HPDE6-E6E7 (cell line): ENCODE measurements at regions not wholly inside any gene's neighbourhood (a gene's known extent, or its start where the extent isn't known, plus 50 kb on each side); places are given as distances from the start of the nearest gene placed in this dataset.

Source experiments
- DNase-seq: peaks from one replicate; pipeline ENCODE4 v3.0.0; 2011; ENCODE audit warnings: missing footprints; ENCODE audit errors: extremely low spot score

DNA sequence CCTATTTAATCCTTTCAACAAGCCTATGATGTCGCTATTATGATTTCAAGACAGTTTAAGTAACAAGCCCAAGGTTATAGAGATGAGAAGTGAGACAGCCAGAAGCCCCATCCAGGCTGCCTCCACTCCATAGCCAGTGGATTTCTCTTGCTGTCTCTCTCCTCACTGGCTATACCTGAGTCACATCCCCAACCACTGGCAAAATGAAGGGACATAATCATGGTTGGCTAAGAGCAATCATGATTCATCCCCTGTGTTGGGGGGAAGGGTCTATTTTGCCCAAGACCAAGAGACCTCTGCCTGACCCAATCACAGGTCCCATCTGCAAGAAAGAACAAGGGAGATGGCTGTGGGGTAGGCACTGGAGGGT is 334.9 kb upstream of the GATB start:
- no peak for DNase-seq

DNA sequence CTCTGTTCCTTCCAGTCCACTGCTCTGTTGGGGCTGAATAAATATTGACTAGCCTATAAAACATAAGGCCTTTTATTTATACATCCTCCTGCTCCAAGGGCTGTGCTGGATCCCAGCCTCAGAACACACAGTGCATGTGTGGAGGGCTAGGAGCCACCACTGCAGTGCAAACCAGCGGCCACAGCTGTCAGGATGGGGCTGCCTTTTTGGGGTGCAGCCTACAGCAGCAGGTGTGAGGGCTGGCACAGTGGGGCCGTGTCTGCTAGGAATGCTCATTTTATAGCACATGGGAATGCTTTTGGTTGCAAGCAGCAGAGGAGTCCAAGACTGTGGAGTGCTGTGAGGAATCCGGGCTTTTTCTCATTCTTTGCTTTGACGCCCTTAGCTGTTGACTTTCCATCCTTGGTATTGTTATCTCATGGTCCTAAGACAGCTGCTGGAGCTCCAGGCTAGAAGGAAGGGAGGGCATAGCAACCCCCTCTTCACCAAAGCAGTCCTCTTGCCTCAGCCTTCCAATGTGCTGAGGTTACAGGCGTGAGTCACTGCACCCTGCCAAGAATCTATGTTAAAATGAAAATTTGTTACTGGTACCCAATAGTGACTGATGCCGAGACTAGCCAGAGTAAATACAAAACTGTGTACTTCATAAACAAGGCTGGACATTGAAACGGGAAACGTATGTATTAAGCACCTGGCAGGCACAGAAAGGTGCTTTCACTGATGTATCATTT is 334.3 kb upstream of the GATB start:
- DNase-seq = no peak

DNA sequence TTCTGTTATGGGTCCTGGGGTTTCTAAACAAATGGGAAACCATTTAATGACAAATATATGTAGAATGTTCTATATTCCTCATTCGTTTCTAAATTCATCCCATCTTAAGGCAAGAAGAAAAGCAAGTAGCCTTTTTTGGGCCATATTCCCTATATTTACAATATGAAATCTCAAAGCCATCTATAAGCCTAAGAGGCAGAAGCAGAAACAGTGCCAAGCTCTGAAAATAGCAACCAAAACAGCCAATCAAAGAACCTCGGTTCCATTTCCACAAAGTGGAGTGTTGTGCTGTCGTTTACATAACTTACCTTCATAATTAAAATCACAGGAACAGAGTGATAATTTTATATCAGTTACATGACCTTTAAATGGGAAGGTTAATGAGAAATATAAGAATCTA is 330.6 kb upstream of the GATB start:
- no peak for DNase-seq

DNA sequence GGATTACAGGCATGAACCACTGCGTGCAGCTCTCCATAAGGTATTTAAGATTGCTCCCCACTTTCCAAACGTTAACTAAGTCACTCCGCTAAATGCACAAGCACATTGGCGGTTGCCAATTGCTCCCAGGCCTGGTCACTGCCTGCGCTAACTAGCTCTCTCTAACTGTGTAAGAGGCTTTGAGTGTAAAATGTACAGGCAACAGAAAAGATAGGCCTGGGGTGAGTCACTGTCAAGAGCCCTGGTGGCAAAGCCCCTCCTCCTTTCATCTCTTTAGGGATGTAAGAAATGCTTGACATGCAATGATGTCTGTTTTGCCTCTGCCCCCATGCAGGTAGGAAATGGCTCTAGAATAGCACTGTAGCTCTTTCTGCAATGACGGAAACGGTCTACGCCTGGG is 329.7 kb upstream of the GATB start:
- DNase-seq = no peak

GRCh38 chr4:152089584-152089983 is 328.8 kb upstream of the GATB start:
- DNase-seq = no peak

DNA sequence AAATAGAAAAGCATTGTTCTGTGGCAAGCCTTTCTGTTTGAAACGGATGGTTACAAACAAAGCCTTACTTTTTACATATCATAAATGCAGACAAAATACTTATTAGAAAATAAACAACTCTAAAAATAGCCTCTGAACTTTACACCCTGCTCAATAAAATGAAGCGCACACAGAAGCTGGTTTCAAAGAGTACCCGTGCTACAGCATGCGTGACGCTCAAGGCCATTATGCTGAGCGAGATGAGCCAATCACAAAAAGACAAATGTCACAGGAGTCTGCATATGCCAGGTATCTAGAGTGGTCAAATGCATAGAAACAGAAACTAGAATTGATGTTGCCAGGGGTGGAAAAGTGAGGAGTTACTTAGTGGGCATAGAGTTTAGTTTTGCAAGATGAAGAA is 326.5 kb upstream of the GATB start:
- DNase-seq = no peak

DNA sequence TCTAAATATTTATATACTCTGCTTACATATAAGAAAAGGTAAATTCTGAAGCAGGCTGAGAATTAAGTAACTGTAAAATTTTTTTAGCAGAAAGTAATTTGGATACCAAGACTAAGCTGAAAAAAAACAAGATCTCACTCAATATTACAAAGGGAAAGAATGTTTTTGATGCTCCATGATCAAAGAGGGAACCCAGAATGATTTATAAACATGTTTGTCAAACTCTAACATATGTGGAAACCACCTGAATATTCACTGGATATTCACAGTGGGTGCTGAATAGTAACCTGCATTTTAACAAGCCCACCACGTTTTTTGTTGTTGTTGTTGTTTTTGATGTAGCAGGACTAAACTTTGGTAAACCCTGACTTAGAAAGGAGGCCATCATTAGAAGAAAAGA is 324.9 kb upstream of the GATB start:
- DNase-seq = no peak

- no peak for DNase-seq
Observed at GRCh38 chr4:152083338-152083737, 322.5 kb upstream of the GATB start.

DNA sequence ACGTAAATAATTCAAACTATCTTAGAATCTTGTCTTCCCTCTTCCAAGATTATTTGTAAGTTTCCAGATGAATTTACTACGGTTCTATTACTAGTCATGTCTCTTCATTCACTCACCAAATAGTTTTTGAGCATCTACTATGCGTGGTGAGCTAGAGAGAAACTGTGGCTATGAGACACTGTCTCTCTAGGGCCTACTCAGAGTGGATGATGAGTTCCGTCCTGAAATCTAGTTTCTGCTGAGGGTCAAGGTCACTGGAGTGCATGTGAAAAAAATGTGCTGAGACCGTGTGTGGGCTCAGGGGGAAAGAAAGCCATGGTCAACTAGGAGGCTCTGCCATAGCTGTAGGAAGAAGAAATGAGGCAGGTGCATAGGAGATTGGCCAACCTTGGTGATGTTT is 320.2 kb upstream of the GATB start:
- DNase-seq = no peak

DNA sequence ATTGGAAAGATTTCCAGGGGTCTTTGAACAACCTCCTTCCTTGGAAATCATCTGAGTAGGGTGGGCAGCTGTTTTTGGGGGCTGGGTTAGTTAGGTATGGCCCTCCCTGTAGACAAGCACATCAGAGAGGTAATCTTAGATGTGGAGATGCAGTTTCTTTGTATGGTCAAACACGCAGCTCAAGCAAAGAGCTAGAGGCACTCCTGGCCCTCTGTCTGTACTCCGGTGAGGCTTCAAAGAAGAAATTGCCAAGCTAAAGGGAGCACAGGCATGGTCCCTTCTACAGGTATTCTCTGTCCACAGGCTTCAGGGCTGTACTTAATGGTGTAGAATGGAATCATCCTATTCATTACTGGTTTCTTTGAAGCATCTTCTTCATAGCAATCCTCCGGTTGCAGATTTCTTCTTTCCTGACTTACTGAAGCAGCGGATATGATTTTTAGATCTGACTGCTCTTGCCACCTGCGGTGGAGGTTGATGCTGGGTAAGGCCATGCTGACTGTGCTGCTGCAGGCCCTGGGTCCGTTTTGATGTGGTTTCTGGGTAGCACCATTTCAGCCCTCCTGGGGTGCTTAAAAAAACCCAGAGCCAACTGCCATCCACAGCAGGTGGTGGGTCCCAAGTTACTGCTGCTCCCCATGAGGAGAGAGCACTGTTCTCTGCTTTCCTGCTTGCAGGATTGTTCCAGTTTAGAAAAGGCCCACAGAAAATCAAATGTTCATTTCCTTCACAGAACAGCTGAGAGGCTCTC is 318.9 kb upstream of the GATB start:
- DNase-seq = no peak

GRCh38 chr4:152079079-152079478 is 318.3 kb upstream of the GATB start:
- DNase-seq = no peak

DNA sequence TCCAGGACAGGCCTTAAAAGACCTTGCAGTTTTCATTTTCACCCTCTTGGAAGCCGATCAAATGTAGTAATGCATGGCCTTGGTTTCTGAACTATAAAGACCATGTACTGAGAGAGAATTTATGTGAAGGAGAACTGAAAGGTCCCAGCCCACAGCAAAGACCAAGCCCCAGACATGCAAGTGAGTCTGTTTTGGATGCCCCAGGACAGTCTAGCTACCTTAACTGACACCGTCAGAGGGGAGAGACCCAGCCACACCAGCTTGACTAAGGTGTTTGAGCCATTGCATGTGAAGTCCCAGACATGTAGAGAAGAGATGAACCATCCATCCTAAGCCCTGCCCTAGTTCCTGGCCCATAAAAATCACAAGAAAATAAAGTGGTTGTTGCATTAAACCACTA is 316.8 kb upstream of the GATB start:
- DNase-seq = no peak

DNA sequence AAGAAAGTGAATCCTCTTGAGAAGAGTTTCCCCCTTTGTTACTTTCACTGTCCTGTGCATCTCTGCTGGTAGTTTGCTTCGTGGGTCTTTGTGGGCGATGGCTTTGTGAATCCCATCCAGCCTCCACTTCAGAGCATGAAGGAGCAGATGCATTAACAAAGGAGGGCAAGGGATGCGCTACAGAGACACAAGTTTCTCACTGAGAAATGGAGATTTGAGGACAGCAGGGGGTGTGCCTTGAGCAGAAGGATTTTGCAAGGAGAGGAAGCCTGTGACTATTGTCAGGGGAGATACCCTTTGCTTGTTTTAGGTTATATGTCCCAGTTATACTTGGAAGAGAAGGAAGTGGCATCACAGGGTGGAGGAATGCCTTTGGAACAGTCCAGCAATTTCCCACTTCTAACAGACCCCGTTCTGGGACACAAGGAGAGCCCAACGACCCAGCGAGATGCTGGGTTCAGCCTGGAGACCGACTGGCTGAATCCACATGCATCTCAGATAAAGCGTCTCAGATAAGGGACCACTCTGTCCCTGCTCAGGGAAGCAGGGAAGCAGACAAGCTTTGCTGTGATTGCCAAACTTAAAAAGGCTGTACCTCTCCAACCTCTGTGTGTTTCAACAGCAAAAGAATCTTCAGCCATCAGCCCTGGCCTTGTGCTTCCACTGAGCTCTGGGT is 314.6 kb upstream of the GATB start:
- no peak for DNase-seq

- no peak for DNase-seq
Observed at GRCh38 chr4:152074573-152074972, 313.8 kb upstream of the GATB start.

DNA sequence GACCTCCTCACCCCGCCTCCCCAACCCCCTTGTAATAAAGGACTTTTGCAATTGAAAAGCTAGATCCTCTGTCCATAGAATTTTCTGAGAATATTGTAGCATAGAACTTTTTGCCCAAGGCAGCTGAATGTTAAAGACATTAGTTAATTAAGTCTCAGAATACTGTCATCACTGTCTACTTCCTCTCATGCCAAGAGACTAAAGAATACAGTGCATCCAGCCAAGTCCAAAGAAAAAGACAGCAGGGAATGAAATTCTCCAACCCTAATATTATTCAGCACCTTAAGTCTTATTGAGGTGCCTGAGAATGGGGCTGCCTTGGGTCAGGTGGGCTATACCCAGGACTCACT is 313.3 kb upstream of the GATB start:
- no peak for DNase-seq

- DNase-seq = no peak
Observed at GRCh38 chr4:152073351-152074087, 312.7 kb upstream of the GATB start.

- DNase-seq = no peak
Observed at GRCh38 chr4:152072906-152073305, 312.1 kb upstream of the GATB start.

GRCh38 chr4:152072001-152072485 is 311.2 kb upstream of the GATB start:
- no peak for DNase-seq

DNA sequence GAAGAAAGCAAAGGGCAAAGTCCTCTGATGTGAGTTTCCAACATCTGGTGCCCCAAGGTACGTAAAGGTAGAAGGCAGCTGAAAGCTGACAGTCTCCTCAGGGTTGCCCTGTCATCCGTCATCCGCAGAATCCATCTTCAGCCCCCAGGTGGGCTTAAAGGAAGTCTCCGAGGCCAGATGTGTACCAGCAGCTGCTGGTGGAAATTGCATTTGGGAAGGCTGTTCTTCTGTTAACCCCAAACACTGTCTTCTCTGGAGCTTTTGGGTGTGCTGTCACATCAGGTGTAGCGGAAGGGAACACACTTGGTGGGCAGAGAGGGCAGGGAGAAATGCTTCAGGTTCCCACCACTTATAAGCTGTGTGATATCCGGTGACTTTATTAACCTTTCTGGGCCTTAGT is 310.0 kb upstream of the GATB start:
- DNase-seq = no peak

GRCh38 chr4:152068866-152069265 is 308.1 kb upstream of the GATB start:
- no peak for DNase-seq

DNA sequence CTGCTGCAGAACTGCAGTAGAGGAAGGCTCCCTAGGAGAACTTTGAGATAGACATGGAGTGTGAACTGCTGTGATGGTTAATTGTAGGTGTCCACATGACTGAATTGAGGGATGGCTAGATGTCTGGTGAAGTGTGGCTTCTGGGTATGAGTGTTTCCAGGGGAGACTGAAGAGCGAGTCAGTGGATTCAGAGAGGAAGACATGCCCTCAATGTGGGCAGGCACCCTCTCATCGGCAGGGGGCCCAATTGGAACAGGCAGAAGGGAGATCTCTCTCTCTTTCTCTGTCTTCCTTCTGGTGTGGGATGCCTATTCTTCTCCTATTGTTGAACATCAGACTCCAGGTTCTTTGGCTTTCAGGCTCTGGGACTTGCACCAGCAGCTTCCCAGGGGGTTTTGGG is 304.7 kb upstream of the GATB start:
- no peak for DNase-seq

- no peak for DNase-seq
Observed at GRCh38 chr4:152064753-152065152, 303.9 kb upstream of the GATB start.
